ENCODE measurements at regions not wholly inside any gene's neighbourhood (a gene's known extent, or its start where the extent isn't known, plus 50 kb on each side); places are given as distances from the start of the nearest gene placed in this dataset.
A peak's percentile ranks its signal among the peaks of the same experiment; 100 is the strongest.
"Not testable (repeated sequence)": the region's sequence is repeated elsewhere in the genome, so short reads cannot be mapped to it uniquely, and the experiment has no call there.

GRCh38 chr9:136602193-136602885 lies 56.5 kb upstream of the NOTCH1 start:
- Histone ChIP-seq H3K4me1 (peaks cover 6 to 64% (median 40%) of the 10 kb centered on the region in 9 donors), H3K4me3 (no peak overlapping the region), H3K27me3 (peaks cover 0 to 12% (median 0%) of the 10 kb centered on the region in 7 donors), H3K36me3 (no peaks in the 10 kb centered on the region), H3K9me3 (no peaks in the 10 kb centered on the region), H3K27ac (peak overlapping the region in 2 of 10 donors; percentile 74 to 83)
- no peak for TF ChIP-seq CTCF (IDR thresholded peaks at IDR 0.05)
- WGBS, 2 donors: 66 to 68% methylated on average over 28 of the region's 28 CpGs
- DNase-seq: no peak
- no peak for ATAC-seq
- intact Hi-C loops (cut with DNase I): no loop called here

- H3K27ac ChIP-seq; H3K36me3 ChIP-seq; H3K9me3 ChIP-seq; H3K4me3 ChIP-seq; intact Hi-C loops (cut with DNase I); ATAC-seq: not testable (repeated sequence)
- Histone ChIP-seq H3K4me1 (peaks cover 6 to 56% (median 35%) of the 10 kb centered on the region in 9 donors), H3K27me3 (peaks cover 0 to 12% (median 0%) of the 10 kb centered on the region in 7 donors)
- WGBS, 2 donors: 80 to 85% methylated on average over 31 of the region's 31 CpGs
- peak in 1 of 2 donors; percentile 67 for DNase-seq
Measured at GRCh38 chr9:136601250-136601973, 55.6 kb upstream of the NOTCH1 start.

GRCh38 chr9:136599811-136600660 lies 54.2 kb upstream of the NOTCH1 start:
- ATAC-seq (no peak), DNase-seq (no peak)
- no peak for TF ChIP-seq CTCF (IDR thresholded peaks at IDR 0.05)

GRCh38 chr9:136599074-136599531 lies 53.3 kb upstream of the NOTCH1 start:
- 76 to 86% methylated on average over 18 of the region's 18 CpGs for WGBS, 2 donors
- no peak for DNase-seq
- no peak for TF ChIP-seq CTCF (IDR thresholded peaks at IDR 0.05)
- no peak overlapping the region for H3K4me3 ChIP-seq
- no peaks in the 10 kb centered on the region for H3K9me3 ChIP-seq
- H3K36me3 ChIP-seq: no peaks in the 10 kb centered on the region
- no peak for ATAC-seq
- no peak overlapping the region for H3K27ac ChIP-seq
- peaks cover 0 to 12% (median 0%) of the 10 kb centered on the region in 7 donors for H3K27me3 ChIP-seq
- intact Hi-C loops (cut with DNase I): no loop called here
- peaks cover 0 to 32% (median 15%) of the 10 kb centered on the region in 9 donors for H3K4me1 ChIP-seq

More at GRCh38 chr9:136599811-136600660, 54.2 kb upstream of the NOTCH1 start:
- 59 to 67% methylated on average over 28 to 29 of the region's 29 CpGs for WGBS, 2 donors
- Histone ChIP-seq H3K27ac (no peak overlapping the region), H3K4me3 (no peak overlapping the region), H3K9me3 (no peaks in the 10 kb centered on the region), H3K27me3 (peaks cover 0 to 12% (median 0%) of the 10 kb centered on the region in 7 donors), H3K4me1 (peaks cover 0 to 42% (median 24%) of the 10 kb centered on the region in 9 donors), H3K36me3 (no peaks in the 10 kb centered on the region)
- intact Hi-C loops (cut with DNase I): no loop called here

- ATAC-seq; intact Hi-C loops (cut with DNase I); DNase-seq; H3K36me3 ChIP-seq; H3K9me3 ChIP-seq; H3K4me3 ChIP-seq; H3K27ac ChIP-seq: not testable (repeated sequence)
- H3K4me1 ChIP-seq: peaks cover 0 to 27% (median 13%) of the 10 kb centered on the region in 9 donors
- peaks cover 0 to 12% (median 0%) of the 10 kb centered on the region in 7 donors for H3K27me3 ChIP-seq
- 84 to 89% methylated on average over 5 to 12 of the region's 13 CpGs for WGBS, 2 donors
Measured at GRCh38 chr9:136598390-136599073, 52.7 kb upstream of the NOTCH1 start.
